IMR-90 (cell line): ENCODE measurements at regions not wholly inside any gene's neighbourhood (a gene's known extent, or its start where the extent isn't known, plus 50 kb on each side); places are given as distances from the start of the nearest gene placed in this dataset.

Experiments used
- ATAC-seq: fragments of 200-7000 bp; cut with Tn5 transposase; 2 replicates; pipeline ENCODE4 v1.9.1; 2020; ENCODE audit warnings: low read depth, mild to moderate bottlenecking, moderate library complexity
- BruUV-seq: library from RNA; stranded (reverse); fragments of 400-500 nt; replicated peaks from 2 replicates; lab custom pipeline; 2021; lab: Mats Ljungman, UMichigan
- CTCF ChIA-PET: fragments of 300-600 bp; formaldehyde crosslinking; extraction: SDS; loops from one replicate; lab custom pipeline; 2021; ENCODE audit warnings: antibody characterized with exemption; lab: Yijun Ruan, JAX
- POLR2A ChIA-PET: fragments of 300-600 bp; sonication (Branson Sonifier 250); formaldehyde crosslinking; loops from one replicate; lab custom pipeline; 2022; ENCODE audit warnings: antibody characterized with exemption; ENCODE audit not compliant: unreplicated experiment; lab: Charles Lee
- DNase-seq: peaks from one replicate; pipeline ENCODE4 v3.0.0; 2013
- H2AFZ ChIP-seq: replicated peaks from 2 replicates; pipeline ENCODE3; 2013; ENCODE audit warnings: low read length, mild to moderate bottlenecking; ENCODE audit not compliant: poor library complexity
- H2AK5ac ChIP-seq: 2 replicates; pipeline ENCODE4 v1.6.1; 2013; ENCODE audit warnings: low read depth, low read length, inconsistent platforms
- H2AK9ac ChIP-seq: replicated peaks from 2 replicates; pipeline ENCODE3; 2013; ENCODE audit warnings: mild to moderate bottlenecking, low read depth, low read length, moderate library complexity; ENCODE audit not compliant: poor library complexity
- H2BK120ac ChIP-seq: 2 replicates; pipeline ENCODE4 v1.6.1; 2013; ENCODE audit warnings: low read depth, low read length, inconsistent platforms
- H2BK15ac ChIP-seq: 3 replicates; pipeline ENCODE4 v1.6.1; 2013; ENCODE audit warnings: low read depth, low read length, inconsistent platforms
- H2BK20ac ChIP-seq: 2 replicates; pipeline ENCODE4 v1.6.1; 2013; ENCODE audit warnings: low read depth, mild to moderate bottlenecking, inconsistent platforms, low read length, moderate library complexity
- H2BK5ac ChIP-seq: 2 replicates; pipeline ENCODE4 v1.6.1; 2013; ENCODE audit warnings: mild to moderate bottlenecking, low read depth, low read length, inconsistent platforms; ENCODE audit not compliant: poor library complexity, severe bottlenecking
- H3K14ac ChIP-seq: replicated peaks from 2 replicates; pipeline ENCODE4 v1.6.1; 2013; ENCODE audit warnings: low read depth, low read length, inconsistent platforms
- H3K18ac ChIP-seq: 2 replicates; pipeline ENCODE4 v1.6.1; 2013; ENCODE audit warnings: low read depth, low read length, control low read depth
- H3K23ac ChIP-seq: 2 replicates; pipeline ENCODE4 v1.6.1; 2013; ENCODE audit warnings: low read depth, low read length, inconsistent platforms
- H3K27ac ChIP-seq: 2 replicates; pipeline ENCODE4 v1.5.1; 2013; ENCODE audit warnings: mild to moderate bottlenecking, control low read depth, low read length; ENCODE audit not compliant: insufficient read depth
- H3K27me3 ChIP-seq: 2 replicates; pipeline ENCODE4 v1.6.1; 2013; ENCODE audit warnings: low read length; ENCODE audit not compliant: control insufficient read depth, insufficient read depth
- H3K36me3 ChIP-seq: 2 replicates; pipeline ENCODE4 v1.6.1; 2013; ENCODE audit warnings: low read length, mixed read lengths; ENCODE audit not compliant: control insufficient read depth, insufficient read depth
- H3K4ac ChIP-seq: 2 replicates; pipeline ENCODE4 v1.6.1; 2013; ENCODE audit warnings: low read depth, low read length, inconsistent platforms
- H3K4me1 ChIP-seq: 2 replicates; pipeline ENCODE4 v1.6.1; 2013; ENCODE audit warnings: low read length, mixed read lengths; ENCODE audit not compliant: control insufficient read depth, insufficient read depth
- H3K4me2 ChIP-seq: 2 replicates; pipeline ENCODE4 v1.6.1; 2013; ENCODE audit warnings: low read depth, mild to moderate bottlenecking, control low read depth, low read length, moderate library complexity
- H3K4me3 ChIP-seq: 2 replicates; pipeline ENCODE4 v1.5.1; 2013; ENCODE audit warnings: low read depth, mild to moderate bottlenecking, control low read depth, low read length, moderate library complexity; ENCODE audit not compliant: insufficient read depth
- H3K56ac ChIP-seq: 2 replicates; pipeline ENCODE4 v1.6.1; 2013; ENCODE audit warnings: low read length, inconsistent platforms; ENCODE audit not compliant: insufficient read depth; ENCODE audit errors: extremely low read depth
- H3K79me1 ChIP-seq, 2 experiments: 2 replicates each; pipeline ENCODE4 v1.6.1; 2013; ENCODE audit warnings: low read length in 2 of 2, inconsistent platforms in 1 of 2, low read depth in 1 of 2
- H3K9ac ChIP-seq: 2 replicates; pipeline ENCODE4 v1.6.1; 2013; ENCODE audit warnings: low read depth, low read length, control low read depth
- H3K9me1 ChIP-seq: 2 replicates; pipeline ENCODE4 v1.6.1; 2013; ENCODE audit warnings: low read length, inconsistent platforms; ENCODE audit not compliant: insufficient read depth
- H3K9me3 ChIP-seq: 2 replicates; pipeline ENCODE4 v1.6.1; 2013; ENCODE audit warnings: low read length; ENCODE audit not compliant: control insufficient read depth, insufficient read depth
- H4K20me1 ChIP-seq: 2 replicates; pipeline ENCODE4 v1.6.1; 2013; ENCODE audit warnings: low read length, inconsistent platforms; ENCODE audit not compliant: insufficient read depth
- H4K5ac ChIP-seq: 2 replicates; pipeline ENCODE4 v1.6.1; 2013; ENCODE audit warnings: mild to moderate bottlenecking, low read depth, low read length, control low read depth
- H4K8ac ChIP-seq, 2 experiments: 2 replicates each; pipeline ENCODE4 v1.6.1; 2013; ENCODE audit warnings: low read depth in 2 of 2, low read length in 2 of 2, control low read depth in 1 of 2, inconsistent platforms in 1 of 2
- H4K91ac ChIP-seq: 2 replicates; pipeline ENCODE4 v1.6.1; 2013; ENCODE audit warnings: low read depth, low read length, inconsistent platforms; ENCODE audit not compliant: insufficient read depth
- BHLHE40 ChIP-seq: fragments of 150-350 bp; IDR thresholded peaks from 2 replicates; pipeline ENCODE4 v1.6.1; 2016; ENCODE audit warnings: mild to moderate bottlenecking, low read depth, low read length
- CEBPB ChIP-seq: IDR thresholded peaks from 2 replicates; pipeline ENCODE4 v1.6.1; 2012; ENCODE audit warnings: low read depth, low read length, improper control_type of control experiment
- CHD1 ChIP-seq: IDR thresholded peaks from 2 replicates; pipeline ENCODE4 v1.6.1; 2012; ENCODE audit warnings: low read depth, low read length, improper control_type of control experiment
- FOS ChIP-seq: fragments of 150-350 bp; IDR thresholded peaks from 2 replicates; pipeline ENCODE4 v1.6.1; 2016; ENCODE audit warnings: low read depth, low read length
- MAZ ChIP-seq: IDR thresholded peaks from 2 replicates; pipeline ENCODE4 v1.6.1; 2012; ENCODE audit warnings: low read depth, mild to moderate bottlenecking, low read length, improper control_type of control experiment, moderate library complexity, borderline replicate concordance
- NFE2L2 ChIP-seq: fragments of 150-350 bp; IDR thresholded peaks from 2 replicates; pipeline ENCODE4 v1.6.1; 2016; ENCODE audit warnings: low read depth, mild to moderate bottlenecking, low read length
- RCOR1 ChIP-seq: IDR thresholded peaks from 2 replicates; pipeline ENCODE4 v1.6.1; 2012; ENCODE audit warnings: mild to moderate bottlenecking, low read length, improper control_type of control experiment; ENCODE audit not compliant: insufficient replicate concordance
- USF2 ChIP-seq: fragments of 150-350 bp; IDR thresholded peaks from 2 replicates; pipeline ENCODE4 v1.6.1; 2017; ENCODE audit warnings: mild to moderate bottlenecking, antibody characterized with exemption, low read length, low read depth
- WGBS, 2 experiments: methylation state at CpG; one replicate each; pipeline versions ENCODE4 v1.1.5 to v1.1.7; 2013; ENCODE audit warnings: missing lambda C conversion rate in 2 of 2; ENCODE audit not compliant: insufficient read length in 1 of 2; ENCODE audit errors: extremely low coverage in 2 of 2; 5-methylcytosine and 5-hydroxymethylcytosine counted together
- dilution Hi-C: fragments of 300-500 bp; cut with HindIII; formaldehyde crosslinking; loops from one replicate; pipeline ENCODE4 v1.14.3; 2018; ENCODE audit warnings: low sequenced_read_pairs; ENCODE audit not compliant: unreplicated experiment
- in situ Hi-C: fragments of 300-500 bp; cut with MboI; formaldehyde crosslinking; loops from 3 replicates; pipeline ENCODE4 v1.14.3; 2019; ENCODE audit warnings: low sequenced_read_pairs, inconsistent platforms, mixed read lengths
- intact Hi-C: fragments of 100-400 bp; cut with micrococcal nuclease; formaldehyde crosslinking; loops from 2 replicates; pipeline ENCODE4 v1.10.0; 2022

- TF ChIP-seq CEBPB (no peak), CHD1 (no peak), NFE2L2 (no peak), RCOR1 (no peak), MAZ (no peak), BHLHE40 (no peak), FOS (no peak), USF2 (no peak)
- BruUV-seq = no TSS peak
- H3K9me1 ChIP-seq = no peaks in the 10 kb centered on the region
- no peak overlapping the region for H3K18ac ChIP-seq
- no peaks in the 10 kb centered on the region for H3K9me3 ChIP-seq
- H3K9ac ChIP-seq = no peak overlapping the region
- H3K36me3 ChIP-seq = no peaks in the 10 kb centered on the region
- peaks cover 3% of the 10 kb centered on the region; the same call in 1 of the 2 replicates for H3K4me1 ChIP-seq
- no peak for DNase-seq
- H3K79me1 ChIP-seq = no peaks in the 10 kb centered on the region
- no peak overlapping the region for H4K5ac ChIP-seq
- no peak for ATAC-seq
- dilution Hi-C loops (no loop called here), intact Hi-C loops (no loop called here), in situ Hi-C loops (no loop called here)
- peaks cover 34% of the 10 kb centered on the region for H3K27me3 ChIP-seq
- no peak overlapping the region for H3K27ac ChIP-seq
- H2AK5ac ChIP-seq = no peak overlapping the region
- no peak overlapping the region for H2BK5ac ChIP-seq
- ChIA-PET CTCF (no interaction called here), POLR2A (no interaction called here)
- no peaks in the 10 kb centered on the region for H4K20me1 ChIP-seq
- H3K14ac ChIP-seq = no peak overlapping the region
- no peak overlapping the region for H2BK20ac ChIP-seq
- WGBS, 2 experiments = 97% methylated on average over 3 of the region's 7 CpGs; no CpG with 5 or more reads in 1 of the 2 experiments
- H3K4me3 ChIP-seq = no peak overlapping the region
- no peak overlapping the region for H2BK15ac ChIP-seq
- H4K8ac ChIP-seq = no peak overlapping the region
- no peak overlapping the region for H2AK9ac ChIP-seq
- no peak overlapping the region for H4K91ac ChIP-seq
- no peak overlapping the region for H3K4me2 ChIP-seq
- no peak overlapping the region for H3K23ac ChIP-seq
- no peak overlapping the region for H3K56ac ChIP-seq
- no peak overlapping the region for H2BK120ac ChIP-seq
- H3K4ac ChIP-seq = no peak overlapping the region
- H2AFZ ChIP-seq = no peak overlapping the region
These were observed 66.8 kb upstream of the RPS6KA2 start for GRCh38 chr6:166693880-166694279.
